ENCODE measurements at regions not wholly inside any gene's neighbourhood (a gene's known extent, or its start where the extent isn't known, plus 50 kb on each side); places are given as distances from the start of the nearest gene placed in this dataset.

GRCh38 chr1:42037586-42037985, 115.6 kb upstream of the GUCA2B start:
- no peak for TF ChIP-seq CTCF (IDR thresholded peaks at IDR 0.05)
- no peak for TF ChIP-seq POLR2A (IDR thresholded peaks at IDR 0.05)
